ENCODE measurements at regions not wholly inside any gene's neighbourhood (a gene's known extent, or its start where the extent isn't known, plus 50 kb on each side); places are given as distances from the start of the nearest gene placed in this dataset.

GRCh38 chr1:118627435-118627834 lies 360.7 kb downstream of the TBX15 start:
- no peak for TF ChIP-seq CTCF (IDR thresholded peaks at IDR 0.05; ENCODE audit: extremely low read depth, missing control alignments)
- no peak for DNase-seq (ENCODE audit: low spot score)

DNA sequence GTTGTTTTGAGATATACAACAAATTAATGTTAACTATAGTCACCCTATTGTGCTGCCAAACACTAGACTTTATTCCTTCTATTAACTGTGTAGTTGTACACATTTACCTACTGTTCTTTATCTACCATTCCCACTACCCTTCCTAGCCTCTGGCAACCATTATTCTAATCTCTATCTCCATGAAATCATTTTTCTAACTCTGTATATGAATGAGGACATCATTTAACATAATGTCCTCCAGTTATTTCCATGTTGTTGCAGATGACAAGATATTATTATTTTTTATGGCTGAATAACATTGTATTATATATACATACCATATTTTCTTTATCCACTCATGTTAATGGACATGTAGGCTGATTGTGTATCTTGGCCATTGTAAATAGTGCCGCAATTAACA lies 366.3 kb downstream of the TBX15 start:
- no peak for DNase-seq (ENCODE audit: low spot score)
- no peak for TF ChIP-seq CTCF (IDR thresholded peaks at IDR 0.05; ENCODE audit: extremely low read depth, missing control alignments)

GRCh38 chr1:118618618-118619340 lies 369.4 kb downstream of the TBX15 start:
- TF ChIP-seq CTCF (IDR thresholded peaks at IDR 0.05; ENCODE audit: extremely low read depth, missing control alignments): no peak
- DNase-seq (ENCODE audit: low spot score): no peak

- no peak for TF ChIP-seq CTCF (IDR thresholded peaks at IDR 0.05; ENCODE audit: extremely low read depth, missing control alignments)
- DNase-seq (ENCODE audit: low spot score): no peak
Measured at GRCh38 chr1:118617916-118618315, 370.2 kb downstream of the TBX15 start.

DNA sequence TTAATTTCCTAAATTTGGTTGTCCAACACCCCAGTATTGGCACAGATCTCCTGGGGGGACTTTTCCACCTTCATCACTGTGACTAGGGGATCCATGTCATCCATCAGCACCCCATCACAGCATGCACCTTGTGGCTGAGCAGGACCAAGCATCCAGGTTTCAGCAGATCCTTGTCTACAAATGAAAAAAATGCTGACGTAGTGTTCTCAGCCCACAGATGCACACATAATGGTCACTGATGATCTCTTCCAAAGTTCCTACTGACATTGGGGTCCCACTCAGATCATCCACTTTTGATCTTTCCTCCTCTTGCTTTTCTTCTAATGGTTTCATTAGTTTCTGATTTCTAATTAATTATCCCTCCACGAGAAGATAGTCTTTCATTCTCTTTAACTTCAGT lies 373.1 kb downstream of the TBX15 start:
- DNase-seq (ENCODE audit: low spot score): no peak
- no peak for TF ChIP-seq CTCF (IDR thresholded peaks at IDR 0.05; ENCODE audit: extremely low read depth, missing control alignments)

DNA sequence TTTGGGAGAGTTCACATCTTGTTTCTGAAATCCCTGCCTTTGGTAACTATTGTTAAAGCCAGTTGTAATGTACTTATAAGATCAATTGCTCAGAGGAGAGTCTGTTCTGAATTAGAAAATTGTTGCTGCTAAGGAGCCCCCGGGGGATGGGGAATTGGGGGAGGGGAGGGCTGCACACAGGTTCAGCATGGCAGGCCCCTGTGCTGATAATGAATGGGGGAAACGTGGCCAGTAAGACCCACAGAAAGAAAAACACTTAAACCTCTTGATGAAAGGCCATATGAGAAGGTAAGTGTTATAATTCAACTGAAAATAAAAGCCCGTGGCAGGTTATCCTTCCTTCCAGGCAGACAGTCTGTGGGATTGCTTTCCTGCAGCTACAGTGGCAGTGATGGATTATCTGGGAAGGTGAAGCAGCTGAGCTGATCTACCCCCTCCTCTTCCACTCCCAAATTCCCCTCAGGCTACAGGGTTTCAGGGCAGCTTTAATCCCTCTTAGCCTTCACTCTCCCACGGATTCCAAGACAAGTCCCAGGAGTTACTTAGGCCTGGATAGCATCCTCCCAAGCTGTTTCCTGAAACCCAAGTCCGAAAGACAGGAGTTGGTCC lies 398.8 kb downstream of the TBX15 start:
- no peak for DNase-seq (ENCODE audit: low spot score)
- no peak for TF ChIP-seq CTCF (IDR thresholded peaks at IDR 0.05; ENCODE audit: extremely low read depth, missing control alignments)

DNA sequence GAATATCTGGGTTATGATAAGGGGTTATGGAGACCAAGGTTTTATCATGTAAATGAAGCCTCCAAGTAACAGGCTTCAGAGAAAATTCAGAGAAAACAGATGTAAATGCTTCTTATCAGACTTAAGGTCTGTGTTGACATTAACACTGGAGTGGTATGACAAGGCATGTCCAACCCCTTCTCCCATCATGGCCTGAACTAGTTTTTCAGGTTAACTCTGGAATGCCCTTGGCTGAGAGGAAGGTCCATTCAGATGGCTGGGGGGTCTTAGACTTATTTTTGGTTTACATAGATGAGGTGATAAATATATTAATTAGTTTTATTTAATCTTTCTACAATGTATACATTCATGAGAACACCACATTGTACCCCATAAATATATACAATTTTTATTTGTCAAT lies 399.6 kb downstream of the TBX15 start:
- DNase-seq (ENCODE audit: low spot score): no peak
- TF ChIP-seq CTCF (IDR thresholded peaks at IDR 0.05; ENCODE audit: extremely low read depth, missing control alignments): no peak

Measured in GM20000 (cell line).